SW480 (cell line): ENCODE measurements at regions not wholly inside any gene's neighbourhood (a gene's known extent, or its start where the extent isn't known, plus 50 kb on each side); places are given as distances from the start of the nearest gene placed in this dataset.
"Not testable (repeated sequence)": the region's sequence is repeated elsewhere in the genome, so short reads cannot be mapped to it uniquely, and the experiment has no call there.

Experiments used
- DNase-seq: peaks from one replicate; pipeline ENCODE4 v3.0.0-alpha.2; 2016; ENCODE audit warnings: low spot score

DNA sequence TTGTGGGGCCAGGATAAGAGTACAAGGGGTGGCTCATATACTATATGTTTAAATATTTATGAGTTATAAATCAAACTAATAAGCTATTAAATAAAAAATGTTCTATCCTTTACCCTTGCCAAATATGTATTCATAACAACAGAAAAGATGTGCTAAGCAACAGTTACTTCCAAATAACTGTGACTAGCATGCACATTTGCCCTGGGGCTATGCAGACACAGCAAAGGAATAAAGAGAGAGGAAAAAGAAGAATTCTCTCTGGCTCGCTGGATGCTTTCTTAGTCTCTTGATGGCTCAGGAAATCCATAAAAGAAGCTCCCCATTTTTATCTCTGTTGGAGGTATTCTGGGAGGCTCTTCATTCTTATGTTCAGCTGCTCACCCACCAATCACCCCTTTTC lies 182.4 kb upstream of the ATP10B start:
- DNase-seq, result no peak

DNA sequence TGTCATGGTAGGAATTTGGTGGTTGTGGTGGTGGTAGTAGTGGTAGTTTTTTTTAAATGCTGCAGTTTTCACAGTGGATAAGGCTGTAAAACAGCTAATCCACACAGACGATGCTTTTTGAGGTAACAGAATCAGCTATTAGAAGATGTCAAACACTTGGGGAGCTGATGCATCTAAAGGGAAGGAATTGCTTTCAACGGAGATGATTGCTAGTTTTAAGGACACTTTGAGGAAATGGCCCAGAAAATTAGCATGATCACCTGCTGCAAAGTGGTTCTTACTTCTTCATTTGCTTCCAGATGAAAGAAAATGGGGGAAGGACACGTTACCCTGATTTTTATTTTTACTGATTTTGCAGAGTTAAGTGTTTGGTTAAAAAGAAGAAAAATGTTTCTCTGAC lies 178.2 kb upstream of the ATP10B start:
- DNase-seq, result no peak

DNA sequence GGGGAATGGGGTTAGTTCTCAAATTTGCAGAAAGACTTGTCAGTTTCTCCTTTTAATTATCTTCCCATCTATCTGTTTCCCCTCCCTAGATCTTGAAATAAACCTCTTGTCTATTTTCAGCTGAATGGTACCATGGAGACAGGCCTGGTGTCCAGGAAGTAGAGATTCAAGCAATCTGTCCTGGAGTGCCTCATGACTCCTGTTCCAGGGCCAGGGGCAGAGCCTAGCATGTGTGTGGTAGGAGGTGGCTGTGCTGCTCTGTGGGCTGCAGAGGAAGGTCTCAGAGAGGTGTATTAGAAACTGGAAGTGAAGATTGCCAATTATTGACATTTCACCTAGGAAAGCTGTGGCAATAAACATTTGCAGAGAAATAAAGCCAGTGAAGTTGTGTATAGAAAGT lies 175.8 kb upstream of the ATP10B start:
- DNase-seq, result no peak

DNA sequence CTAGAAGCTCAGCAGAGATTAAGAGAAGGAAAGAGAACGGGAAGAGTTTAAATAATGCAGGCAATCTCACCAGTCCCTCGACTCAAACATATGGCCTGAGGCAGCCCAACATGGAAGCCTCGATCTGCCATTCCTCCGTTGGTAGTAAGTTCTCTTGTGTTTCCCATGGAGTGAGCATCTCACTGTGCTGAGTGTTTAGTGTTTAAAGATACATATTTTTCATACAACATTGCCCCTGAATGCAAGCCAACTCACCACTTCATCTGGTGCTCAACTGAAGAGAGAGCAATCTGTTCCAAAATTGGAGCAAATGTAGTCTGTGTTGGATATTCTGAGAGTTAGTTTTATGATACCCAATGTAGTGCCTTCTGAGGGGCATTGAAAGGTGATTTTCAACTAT lies 171.5 kb upstream of the ATP10B start:
- no peak for DNase-seq

DNA sequence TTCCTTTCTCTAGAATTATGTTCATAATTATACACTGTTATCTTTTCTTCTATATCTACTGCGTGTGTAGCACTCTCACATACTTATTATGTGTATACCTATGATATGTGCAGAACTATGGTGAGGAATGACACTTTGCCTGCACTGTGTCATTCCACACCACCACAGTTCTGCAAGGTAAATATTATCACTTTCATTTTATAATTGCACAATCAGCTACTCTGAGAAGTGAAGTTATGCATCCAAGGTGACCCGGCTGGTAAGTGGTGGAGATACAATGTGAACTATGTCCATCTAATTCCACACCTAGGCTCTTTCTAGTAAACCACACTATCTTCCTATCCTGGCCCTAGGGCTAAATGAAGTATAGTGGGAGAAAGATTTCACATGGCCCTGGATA lies 170.1 kb upstream of the ATP10B start:
- no peak for DNase-seq

DNA sequence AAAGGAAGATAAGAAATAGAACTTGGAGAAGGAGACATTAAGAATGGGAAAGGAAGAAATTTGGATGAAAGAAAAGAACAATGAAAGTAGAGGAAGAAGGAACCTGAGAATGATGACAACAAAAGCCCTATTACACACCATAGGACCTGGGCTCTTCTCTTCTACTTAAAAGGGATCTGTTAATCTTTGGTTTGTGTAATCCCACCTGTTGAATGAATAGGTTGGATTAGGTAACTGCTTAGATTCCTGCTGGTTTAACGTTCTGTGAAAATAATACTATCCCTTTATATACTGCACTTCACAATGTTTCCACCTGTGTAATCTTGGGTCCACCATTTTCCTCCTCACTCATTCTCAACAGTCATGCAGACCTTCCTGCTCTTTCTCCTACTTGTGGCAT lies 157.8 kb upstream of the ATP10B start:
- DNase-seq, result no peak

DNA sequence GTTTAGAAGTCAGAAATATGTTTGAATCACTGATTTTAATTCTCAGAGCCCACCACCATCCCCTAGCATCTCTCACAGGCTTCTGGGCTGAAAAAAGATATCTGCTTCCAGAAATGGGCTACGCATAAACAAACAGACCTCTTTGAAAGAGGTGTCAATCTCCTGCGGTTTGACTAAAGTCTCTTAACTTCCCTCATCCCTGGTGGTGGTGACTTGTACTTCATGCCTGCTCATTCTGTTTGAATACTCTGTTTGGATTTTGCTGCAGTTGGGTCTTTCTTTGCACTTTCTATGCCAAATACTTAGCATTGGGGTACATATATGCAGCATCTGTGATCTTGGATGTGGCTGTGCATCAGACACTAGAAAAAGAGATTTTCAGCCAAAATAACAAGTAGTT lies 157.2 kb upstream of the ATP10B start:
- DNase-seq, result no peak

DNA sequence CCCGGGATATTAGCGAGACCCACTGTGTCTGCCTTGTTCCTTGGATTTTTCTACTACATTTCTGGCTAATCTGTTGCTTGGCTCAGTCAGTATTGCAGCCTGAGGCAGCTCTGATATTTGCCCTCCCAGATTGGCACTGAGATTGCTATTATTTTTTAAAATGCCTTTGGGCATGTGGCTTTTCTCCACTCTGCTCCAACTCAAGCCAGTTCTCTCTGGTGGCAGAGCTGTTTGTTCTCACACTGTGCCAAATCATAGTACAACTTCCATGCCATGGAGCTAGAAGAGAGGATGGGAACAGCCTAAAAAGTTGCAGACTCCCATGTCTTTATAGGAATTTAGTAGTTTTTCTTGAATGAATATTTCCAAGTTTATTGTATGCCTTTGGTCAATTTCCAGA lies 155.9 kb upstream of the ATP10B start:
- no peak for DNase-seq

DNA sequence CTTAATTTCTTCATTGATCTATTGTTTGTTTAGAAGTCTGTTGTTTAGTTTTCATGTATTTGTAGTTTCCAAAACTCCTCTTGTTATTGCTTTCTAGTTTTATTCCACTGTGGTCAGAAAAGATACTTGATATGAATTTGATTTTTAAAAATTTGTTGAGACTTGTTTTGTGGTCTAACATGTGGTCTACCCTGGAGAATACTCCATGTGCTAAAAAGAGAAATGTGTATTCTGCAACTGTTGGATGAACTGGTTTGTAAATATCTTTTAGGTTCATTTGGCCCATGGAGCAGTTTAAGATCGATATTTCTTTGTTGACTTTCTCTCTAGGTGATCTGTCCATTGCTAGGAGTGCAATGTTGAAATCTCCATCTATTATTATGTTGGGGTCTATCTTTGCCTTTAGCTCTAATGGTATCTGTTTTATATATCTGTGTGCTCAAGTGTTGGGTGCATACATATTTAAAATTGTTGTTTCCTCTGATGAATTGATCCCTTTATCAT lies 150.6 kb upstream of the ATP10B start:
- no peak for DNase-seq

DNA sequence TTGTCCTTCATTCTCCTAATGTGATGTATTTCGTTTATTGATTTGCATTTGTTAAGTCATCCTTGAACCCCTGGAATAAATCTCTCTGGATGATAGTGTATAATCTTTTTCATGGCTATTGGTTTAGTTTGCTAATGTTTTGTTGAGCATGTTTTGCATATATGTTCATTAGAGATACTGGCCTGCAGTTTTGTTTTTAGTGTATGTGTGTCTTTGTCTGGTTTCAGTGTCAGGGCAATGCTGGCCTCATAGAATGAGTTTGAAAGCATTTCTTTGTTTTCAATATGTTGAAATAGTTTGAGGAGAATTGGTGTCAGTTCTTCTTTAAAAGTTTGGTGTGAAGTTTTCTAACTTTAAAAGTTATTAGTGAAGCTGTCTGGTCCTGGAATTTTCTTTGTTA lies 149.6 kb upstream of the ATP10B start:
- DNase-seq, result no peak

DNA sequence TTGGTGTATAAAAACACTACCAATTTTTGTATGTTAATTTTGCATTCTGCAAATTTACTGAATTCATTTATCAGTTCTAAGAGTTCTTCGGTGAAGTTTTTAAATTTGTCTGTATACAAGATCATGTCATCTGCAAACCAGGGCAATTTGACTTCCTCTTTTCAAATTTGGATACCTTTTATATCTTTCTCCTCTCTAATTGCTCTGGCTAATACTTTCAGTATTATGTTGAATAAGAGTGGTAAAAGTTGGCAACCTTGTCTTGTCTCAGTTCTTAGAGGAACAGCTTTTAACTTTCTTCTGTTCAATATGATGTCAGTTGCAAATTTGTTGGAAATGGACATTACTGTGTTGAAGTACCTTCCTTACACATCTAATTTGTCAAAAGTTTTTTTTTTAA lies 149.1 kb upstream of the ATP10B start:
- DNase-seq, result not testable (repeated sequence)

DNA sequence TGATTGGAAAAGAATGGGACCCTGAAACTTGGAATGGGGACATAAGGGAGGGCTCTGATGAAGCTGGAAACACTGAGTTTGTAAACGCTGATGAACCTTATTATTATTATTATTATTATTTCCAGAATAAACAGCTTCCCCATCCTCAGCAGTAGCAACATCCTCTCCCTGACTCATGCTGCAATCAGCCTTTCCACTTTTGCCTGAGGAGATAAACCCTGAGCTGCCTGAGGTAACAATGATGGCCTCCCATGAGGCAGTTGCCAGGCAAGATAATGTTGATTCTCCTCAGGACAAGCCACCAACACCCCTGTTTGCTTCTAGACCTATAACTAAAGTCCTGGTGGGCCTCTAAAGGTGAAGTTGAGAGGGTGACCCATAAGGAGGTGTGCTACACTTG lies 139.2 kb upstream of the ATP10B start:
- no peak for DNase-seq

DNA sequence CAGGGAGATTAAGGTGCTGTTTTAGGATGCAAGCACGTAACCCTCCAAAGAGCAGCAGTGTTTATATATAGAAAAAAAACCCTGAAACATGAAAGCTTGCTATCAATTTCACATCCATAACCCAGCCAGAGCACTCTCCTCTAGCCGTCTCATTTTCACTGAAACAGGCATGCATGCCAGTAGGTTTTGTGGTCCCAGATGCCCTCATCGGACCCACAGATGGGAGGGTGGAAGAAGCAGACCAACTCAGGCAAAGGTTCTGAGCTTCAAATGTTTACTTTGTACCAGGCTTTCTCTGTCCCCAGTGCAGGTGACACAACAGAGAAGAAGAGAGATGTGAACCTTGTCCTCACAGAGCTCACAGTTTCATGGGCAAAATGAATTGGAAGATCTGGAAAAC lies 127.4 kb upstream of the ATP10B start:
- no peak for DNase-seq

DNA sequence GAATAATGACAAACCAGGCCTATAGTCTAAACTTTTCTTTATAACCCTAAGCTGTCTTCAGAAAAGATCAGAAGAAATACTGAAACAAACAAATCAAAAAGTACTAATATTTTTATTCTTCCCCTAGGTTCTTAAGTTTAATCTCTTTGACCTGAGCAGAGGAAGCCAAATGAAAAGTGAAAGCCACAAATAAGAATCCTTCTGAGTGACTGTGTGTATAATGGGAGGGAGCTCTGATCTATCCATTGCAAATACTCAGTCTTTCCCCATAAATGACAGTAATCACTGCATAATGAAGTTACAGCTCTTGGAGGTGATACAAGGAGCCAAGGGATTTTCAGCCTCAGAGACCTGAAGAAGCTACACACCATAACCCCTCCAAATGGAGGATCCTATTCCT lies 126.9 kb upstream of the ATP10B start:
- no peak for DNase-seq

DNA sequence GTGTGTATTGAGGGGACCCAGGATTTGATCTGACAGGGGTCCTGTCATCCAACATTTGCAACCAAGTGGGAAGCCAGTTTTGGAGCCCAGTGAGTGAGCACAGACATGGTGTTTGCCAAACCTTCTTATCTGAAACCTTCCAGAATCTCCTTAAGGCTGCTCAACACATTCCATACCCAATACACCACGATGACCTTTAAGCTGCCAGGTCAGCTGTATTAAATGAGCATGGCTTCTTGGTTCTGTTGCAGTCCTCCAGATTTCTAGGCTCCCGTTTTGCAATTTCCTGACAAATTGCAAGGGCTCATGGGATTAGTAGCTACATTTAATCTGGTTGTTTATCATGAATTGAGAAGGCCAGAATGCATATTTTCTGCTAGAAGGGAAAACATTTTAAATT lies 124.2 kb upstream of the ATP10B start:
- no peak for DNase-seq

DNA sequence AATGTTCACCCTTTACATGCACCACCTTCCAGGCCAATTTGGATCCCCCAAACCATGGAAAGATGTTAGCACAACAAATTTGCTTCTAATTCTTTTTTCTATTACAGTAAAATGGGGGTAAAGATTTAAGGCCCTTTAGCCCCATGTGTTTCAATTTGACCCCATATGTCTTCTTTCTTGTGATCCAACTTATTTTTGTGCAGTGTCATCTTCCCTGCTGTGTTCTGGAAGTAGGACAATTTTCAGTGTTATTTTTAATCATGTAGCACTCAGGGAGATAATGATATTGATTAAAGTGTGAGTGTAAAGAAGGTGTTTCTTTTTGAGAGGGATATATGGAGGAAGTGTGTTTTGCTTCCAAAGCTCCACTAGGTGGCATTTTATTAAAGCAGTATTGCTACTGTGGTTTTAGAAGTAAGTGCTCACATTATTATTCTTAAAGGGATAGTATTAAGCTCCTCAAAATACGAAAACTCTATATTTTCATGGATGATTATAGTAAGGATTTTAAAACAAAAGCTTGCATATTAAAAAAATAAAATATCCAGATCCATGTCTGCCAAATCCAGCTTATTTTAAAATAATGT lies 118.7 kb upstream of the ATP10B start:
- peak; percentile 22 for DNase-seq

DNA sequence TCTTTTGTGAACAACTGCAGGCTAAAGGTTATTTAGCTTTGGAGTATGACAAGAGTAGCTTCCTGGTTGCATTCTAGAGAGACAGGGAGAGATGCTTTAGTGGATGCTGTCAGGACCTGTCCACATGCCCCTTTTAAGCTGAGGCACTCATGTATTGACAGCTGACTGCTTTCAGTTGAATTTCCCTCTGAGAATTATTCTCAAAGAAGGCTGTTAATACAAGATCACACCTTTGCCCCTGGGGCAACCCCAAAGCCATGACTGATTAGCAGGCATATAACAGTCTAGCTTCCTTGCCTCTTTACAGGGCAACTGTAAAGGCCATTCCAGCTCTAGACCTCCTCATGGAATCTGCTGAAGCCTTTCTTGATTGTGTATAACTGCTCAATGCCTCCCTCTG lies 117.6 kb upstream of the ATP10B start:
- DNase-seq, result no peak

DNA sequence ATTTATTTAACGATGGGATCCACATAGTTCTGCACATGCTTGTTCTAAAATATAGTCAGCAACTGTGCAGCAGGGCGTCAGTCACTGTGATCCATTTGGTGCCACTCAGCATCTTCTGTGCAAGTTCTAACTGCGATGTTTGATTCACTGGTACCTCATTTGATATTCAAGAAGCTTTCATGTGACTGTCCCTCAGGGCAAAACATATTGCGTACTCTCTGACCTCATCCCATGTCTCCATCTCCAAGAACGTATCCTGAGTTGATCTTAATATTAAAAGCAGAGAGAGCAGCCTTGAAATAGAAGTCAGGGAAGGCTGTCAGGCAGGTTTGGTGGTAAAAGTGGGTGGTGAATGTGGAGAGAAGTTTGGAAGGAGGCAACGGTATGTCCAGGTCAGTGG lies 116.5 kb upstream of the ATP10B start:
- DNase-seq, result no peak

DNA sequence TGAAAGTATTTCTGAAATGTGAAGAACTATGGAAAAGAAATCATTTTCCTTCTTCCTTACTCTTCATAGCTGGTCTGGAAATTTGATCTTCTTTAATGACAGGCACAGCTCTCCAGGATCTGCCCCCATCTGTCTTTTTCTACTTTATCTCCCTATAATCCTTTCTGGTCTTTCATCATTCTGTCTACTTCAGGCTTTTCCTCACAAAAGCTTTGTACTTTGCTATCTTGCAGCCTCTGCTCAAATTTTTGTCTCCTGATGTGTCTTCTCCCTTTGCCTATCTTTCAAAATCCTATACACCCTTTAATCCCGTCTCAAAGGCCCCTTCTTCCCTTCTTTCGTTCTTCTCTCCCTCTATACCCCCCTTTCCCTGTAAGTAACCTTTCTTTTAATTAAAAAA lies 114.9 kb upstream of the ATP10B start:
- DNase-seq, result no peak

DNA sequence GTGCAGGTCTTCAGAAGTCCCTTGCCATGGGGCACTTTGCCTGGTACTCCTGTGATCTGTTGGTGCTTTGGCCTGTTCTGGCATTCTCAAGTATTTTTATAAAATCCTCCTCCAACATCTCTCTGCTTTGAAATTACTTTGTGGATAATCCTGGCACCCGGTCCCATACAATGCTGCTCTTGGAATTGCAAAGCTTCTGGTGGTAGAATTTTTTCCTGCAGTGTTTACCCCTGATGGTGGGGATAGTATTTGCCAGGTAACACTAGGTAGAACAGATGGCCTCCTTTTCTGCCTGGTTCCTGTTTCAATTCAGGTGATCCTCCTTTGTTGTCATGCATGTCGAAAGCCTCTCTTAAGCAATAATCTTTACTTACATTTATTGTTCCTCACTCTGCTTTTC lies 109.8 kb upstream of the ATP10B start:
- no peak for DNase-seq

DNA sequence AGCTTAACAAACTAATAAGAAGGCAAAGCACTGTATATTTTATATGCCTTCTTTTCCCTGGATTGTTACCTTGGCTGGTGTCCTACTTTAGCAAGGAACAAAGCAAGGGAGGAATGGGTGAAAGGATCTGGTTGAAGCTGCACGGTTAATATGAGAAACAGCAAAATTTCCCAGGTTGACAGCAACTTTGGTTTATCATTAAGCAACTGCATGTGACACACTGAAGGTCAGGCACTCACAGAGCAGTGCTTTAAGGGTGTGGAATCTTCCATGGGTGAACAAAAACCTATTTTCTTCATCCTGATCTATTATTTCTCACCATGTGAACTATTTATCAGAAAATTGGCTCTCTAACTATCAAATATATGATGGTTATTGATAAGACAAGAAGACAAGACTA lies 109.0 kb upstream of the ATP10B start:
- no peak for DNase-seq

DNA sequence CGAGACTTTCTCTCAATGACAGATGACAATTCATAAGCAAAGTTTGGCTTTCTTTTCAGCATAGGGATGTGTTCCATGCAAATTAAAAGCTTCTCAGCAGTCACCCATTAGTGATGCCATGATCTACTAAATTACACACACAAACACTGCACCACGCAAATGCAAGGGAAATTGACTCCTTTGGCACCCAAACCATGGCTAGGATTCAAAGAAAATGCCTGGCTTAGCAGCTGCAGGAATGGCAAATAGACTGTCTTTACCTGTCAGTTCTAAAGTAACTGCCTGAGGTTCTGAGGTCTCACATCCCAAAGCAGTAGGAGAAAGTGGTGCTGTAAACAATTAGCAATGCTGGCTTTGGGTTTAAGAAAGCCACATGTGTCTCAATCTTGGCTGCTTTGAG lies 108.6 kb upstream of the ATP10B start:
- DNase-seq, result no peak

DNA sequence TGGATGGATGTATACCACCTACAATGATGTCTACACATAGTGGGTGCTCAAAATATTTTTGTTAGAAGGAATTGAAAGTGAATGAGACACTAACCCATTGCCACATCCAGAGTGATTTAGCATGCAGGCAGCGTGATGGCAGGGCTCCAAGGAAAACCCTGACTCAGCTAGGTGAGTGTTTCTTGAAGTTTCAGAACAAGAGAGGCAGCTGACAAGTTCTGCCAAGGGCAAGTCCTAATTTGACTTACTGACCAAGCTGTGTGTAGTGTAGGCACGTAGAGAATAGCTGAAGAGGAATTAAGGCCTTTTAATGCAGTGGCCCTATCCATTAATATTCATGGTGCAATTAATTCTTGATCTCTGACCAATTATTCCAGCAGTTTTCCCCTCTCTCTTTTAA lies 107.8 kb upstream of the ATP10B start:
- no peak for DNase-seq

DNA sequence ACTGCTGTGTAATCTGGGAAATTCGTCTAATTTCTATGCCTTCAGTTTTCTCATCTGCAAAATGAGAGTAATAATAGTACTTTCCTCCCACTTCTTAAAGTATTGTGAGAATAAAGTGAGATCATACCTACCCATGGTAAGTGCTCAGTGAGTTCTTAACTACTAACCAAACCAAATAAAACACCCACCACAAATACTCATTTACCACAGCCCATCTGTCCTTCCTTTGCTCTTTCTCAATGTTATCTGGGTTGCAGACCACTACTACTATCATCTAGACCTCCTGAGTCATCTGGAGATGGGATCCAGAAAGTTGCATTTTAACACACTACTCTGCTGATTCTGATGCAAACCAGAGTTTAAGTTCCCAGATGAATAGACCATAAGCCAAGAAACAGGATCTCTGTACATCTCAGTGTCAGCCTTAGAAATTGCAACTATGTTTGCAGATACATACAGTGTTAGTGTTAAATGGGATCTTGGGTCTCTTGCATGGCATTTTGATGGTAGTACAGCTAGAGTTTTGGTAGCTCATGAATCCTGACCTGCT lies 105.4 kb upstream of the ATP10B start:
- no peak for DNase-seq

DNA sequence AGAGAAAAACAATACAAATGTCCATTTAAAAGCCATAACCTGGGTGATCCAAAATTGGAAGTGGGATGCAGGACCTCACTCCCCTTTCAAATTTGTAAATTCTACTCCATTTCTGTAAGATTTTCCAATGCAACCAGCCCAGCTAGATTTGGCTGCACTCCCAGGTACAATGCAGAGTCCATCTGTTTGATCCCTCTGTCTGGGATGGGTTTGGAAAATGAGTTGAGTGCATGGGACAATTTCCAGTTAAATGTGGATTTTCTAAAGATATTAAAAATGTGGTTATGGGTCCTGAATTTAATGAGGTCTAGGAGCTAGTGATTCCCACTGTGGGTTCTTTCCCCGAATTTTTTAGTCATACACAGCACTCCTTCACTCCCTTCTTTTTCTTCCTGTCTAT lies 104.0 kb upstream of the ATP10B start:
- DNase-seq, result no peak
